ENCODE measurements at regions not wholly inside any gene's neighbourhood (a gene's known extent, or its start where the extent isn't known, plus 50 kb on each side); places are given as distances from the start of the nearest gene placed in this dataset.
"Not testable (repeated sequence)": the region's sequence is repeated elsewhere in the genome, so short reads cannot be mapped to it uniquely, and the experiment has no call there.

- no peak for DNase-seq
Observed at GRCh38 chr6:121695329-121695728, 259.9 kb downstream of the GJA1 start.

DNA sequence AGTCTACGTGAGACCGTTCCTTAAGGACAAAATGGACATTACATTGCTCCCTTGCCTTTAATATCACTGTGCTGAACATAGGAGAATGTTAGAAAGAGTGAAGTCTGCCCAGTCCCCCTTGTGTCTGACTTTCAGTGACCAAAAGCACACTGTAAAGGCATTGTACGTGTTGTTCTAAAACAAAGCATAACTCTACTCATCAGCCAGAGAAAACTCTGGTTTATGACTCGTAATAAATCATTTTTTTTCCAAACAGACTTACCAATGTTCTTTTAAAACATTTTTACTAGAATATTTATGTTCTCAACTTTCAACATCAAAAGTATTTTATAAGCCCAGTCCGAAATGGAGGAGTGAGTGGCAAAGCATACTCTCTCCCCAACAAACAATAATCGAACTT, 262.5 kb downstream of the GJA1 start:
- no peak for DNase-seq

DNA sequence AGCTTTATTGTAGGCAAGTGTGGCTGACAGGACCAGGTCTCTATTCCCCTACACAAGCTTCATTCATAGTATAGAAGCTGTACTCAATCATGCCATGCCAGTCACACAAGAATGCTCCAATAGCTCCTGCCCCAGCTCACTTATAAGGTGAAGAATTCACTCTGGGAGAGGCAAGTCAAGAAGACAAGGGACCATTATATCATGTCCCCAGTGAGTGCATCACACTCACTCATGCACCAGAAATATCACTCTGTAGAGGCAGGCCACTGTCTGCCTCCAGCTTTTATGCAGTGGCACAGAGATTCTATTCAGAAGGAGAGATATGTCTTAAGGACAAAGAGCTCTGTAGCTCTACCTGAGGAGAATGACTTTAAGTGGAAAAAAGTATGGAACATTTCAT, 263.2 kb downstream of the GJA1 start:
- DNase-seq: no peak

DNA sequence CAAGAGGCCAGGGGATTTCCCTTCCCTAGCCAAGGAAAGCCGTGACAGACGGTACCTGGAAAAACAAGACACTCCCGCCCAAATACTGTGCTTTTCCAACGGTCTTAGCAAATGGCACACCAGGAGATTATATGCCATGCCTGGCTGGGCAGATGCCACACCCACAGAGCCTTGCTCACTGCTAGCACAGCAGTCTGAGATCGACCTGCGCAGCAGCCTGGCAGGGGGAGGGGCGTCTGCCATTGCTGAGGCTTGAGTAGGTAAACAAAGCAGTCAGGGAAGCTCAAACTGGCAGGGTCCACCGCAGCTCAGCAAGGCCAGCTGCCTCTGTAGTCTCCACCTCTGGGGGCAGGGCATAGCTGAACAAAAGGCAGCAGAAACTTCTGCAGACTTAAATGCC, 267.7 kb downstream of the GJA1 start:
- not testable (repeated sequence) for DNase-seq

DNA sequence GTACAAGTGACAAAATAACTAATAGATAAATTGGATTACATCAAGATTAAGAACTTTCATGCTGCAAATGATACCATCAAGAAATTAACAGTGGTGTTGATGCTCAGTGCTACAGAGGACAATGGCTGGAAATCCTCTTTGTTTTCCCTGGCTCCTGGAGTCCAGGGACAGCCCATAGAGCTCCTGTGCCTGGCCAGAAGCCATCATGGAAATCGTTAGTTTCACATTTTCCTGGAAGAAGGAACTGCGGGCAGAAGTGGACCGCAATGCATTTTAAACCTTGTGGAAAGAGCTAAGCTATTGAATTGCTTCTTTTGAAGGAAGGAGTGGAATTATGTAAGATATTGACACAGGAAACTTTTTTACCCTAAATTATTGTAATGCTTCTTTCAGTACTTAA, 276.0 kb downstream of the GJA1 start:
- no peak for DNase-seq

DNA sequence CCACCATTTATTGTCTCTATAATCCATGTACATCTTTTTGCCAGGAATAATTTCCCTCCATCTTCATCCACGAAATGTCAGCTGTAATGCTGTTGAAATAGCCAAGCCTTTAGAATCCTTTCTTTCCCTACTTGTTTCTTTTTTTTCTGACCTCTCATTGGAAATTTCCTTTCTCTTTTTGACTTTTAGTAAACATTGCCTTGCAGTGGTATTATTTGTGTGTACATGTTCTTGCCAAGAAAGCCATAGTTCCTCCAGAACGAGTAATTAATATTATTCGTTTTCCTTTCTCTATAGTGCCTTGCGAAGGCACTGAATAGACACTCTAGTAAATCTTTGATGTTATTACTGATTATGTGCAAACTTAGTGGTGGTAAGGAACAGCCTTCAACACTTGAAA, 282.2 kb downstream of the GJA1 start:
- DNase-seq: no peak

DNA sequence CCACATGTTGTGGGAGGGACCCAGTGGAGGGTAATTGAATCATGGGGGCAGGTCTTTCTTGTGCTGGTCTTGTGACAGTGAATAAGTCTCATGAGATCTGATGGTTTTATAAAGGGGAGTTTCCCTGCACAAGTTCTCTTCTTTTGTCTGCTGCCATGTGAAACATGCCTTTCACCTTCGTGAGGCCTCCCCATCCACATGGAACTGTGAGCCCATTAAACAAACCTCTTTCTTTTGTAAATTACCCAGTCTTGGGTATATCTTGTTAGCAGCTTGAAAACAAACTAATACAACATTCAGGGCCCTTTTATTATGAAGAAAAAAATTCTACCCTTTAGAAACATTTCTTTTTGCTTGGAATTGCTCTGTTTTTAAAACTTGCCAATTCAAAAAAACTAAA, 285.4 kb downstream of the GJA1 start:
- DNase-seq: not testable (repeated sequence)

GRCh38 chr6:121723623-121724022, 288.2 kb downstream of the GJA1 start:
- no peak for DNase-seq

DNA sequence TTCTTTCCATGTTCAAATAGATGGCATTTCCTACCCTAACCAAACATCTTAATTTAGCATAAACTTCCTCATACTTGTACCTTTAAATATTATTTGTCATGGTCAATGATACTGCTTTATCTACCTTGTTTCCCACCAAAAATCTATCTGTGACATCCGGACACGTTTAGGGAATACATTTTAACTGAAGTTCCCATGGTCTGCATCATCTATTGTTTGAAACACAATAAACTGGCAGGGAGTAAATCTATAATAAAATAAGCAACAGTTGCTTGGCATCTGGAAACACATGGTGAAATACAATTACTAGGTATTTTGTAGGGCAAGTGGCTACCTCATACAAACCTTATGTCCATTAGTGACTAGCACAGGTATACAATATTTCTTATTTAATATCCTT, 289.1 kb downstream of the GJA1 start:
- DNase-seq: no peak

- no peak for DNase-seq
Observed at GRCh38 chr6:121726596-121726995, 291.1 kb downstream of the GJA1 start.

GRCh38 chr6:121730616-121731015, 295.2 kb downstream of the GJA1 start:
- DNase-seq: no peak

DNA sequence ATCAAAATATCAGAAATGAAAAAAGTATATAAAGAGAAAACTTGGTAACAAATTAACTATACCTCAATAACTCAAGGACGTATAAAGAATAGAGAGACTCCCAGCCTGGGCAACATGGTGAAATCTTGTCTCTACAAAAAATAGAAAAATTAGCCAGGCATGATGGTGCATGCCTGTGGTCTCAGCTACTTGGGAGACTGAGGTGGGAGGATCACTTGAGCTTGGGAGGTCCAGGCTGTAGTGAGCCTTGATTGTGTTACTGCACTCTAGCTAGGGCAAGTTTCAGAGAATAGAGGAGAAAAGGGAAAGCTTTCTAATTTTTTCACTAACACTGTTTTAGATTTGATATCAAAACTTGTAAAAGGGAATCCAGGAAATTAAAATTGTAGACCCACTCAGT, 295.9 kb downstream of the GJA1 start:
- DNase-seq: no peak

GRCh38 chr6:121732641-121733040, 297.2 kb downstream of the GJA1 start:
- no peak for DNase-seq

- DNase-seq: no peak
Observed at GRCh38 chr6:121733234-121733633, 297.8 kb downstream of the GJA1 start.

- DNase-seq: not testable (repeated sequence)
Observed at GRCh38 chr6:121740188-121740587, 304.7 kb downstream of the GJA1 start.

- DNase-seq: no peak
Observed at GRCh38 chr6:121743691-121744090, 308.2 kb downstream of the GJA1 start.

- no peak for DNase-seq
Observed at GRCh38 chr6:121748376-121748775, 312.9 kb downstream of the GJA1 start.

DNA sequence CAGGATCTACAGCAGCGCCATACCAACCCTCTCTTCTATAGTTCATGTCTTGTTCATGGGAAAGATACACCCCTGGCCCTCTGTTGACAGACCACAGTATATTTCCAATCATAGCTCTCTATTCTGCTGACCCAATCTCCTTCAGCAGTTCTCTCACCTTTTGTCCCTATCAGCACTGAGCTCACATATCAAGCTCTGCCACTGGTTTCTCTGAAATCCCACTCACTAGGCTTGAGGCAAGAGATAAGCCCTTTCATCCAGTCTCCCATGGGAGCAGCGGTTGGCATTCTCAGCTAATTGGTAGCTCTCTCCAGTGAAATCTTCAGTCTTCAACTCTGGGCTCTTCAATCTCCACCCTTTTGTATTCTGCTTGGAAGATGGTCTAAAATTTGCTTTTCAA, 313.4 kb downstream of the GJA1 start:
- DNase-seq: no peak

DNA sequence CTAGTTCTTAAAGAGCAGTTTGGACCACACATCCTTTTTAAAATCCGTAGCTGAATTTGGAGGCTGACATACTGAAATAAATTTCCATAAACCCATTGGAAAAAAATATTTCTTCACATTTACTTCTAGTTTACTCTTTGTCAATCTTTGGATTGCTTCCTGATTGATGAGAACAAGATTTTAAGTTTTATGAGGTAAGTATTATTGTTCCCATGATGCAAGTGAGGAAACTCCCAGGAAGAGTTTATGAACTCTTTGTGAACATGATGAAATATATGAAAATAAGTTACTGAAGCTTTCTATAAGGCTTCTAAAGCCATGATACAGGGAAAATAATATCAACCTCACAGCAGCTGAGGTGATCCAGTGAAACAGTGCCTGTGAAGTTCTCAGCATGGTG, 320.0 kb downstream of the GJA1 start:
- no peak for DNase-seq

DNA sequence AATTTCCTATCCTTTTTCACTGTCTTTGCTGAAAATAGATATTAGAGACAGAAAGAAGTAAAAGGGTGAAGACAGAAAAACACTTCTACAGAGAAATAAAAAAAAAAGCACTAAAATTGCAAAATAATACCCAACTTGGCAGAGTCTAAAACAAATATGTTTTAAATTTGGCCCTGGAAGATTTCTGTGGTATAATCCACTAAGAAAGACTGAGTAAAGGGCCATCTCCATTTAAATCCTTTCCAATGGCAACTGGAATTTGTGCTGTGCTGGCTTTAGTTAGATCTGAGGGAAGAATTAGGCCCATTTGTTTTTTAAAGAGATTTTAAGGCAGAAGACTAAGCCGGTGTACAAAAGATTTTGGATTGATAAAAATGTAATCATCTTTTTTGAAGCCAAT, 321.2 kb downstream of the GJA1 start:
- no peak for DNase-seq

DNA sequence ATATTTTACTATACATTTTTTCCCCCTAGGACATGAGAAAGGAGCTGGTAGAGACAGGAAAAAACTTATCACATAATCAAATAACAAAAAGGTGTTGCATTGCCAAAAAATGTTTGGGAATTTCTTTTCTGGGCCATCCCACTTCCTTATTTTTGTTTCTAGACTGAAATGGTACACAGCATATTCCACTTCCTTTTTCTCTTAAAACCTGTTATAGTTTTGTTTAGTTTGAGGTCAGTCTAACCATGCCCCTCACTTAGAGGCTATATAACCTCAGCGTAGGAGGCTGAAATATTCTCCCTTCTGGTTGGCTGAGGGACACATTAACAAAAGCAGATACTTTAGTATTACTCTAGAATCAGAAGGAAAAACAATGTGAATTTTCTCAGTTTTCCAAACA, 323.9 kb downstream of the GJA1 start:
- no peak for DNase-seq

GRCh38 chr6:121760191-121760590, 324.7 kb downstream of the GJA1 start:
- no peak for DNase-seq

GRCh38 chr6:121760745-121761144, 325.3 kb downstream of the GJA1 start:
- no peak for DNase-seq

DNA sequence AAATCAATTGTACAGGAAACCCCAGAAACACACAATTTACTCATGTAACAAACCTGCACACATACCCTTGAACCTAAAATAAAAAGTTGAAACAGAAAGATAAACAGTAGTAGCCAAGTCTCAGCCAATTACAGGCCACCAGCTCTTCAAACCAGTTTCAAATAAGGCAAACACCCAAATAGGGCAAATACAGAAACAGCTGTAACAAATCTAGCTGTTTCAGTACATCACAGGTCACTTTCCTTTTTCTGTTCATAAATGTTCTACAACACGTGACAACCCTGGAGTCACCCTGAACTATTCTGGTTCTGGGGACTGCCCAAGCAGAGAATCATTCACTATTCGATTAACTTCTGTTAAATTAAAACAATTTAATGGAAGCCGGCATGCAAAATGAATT, 329.0 kb downstream of the GJA1 start:
- DNase-seq: no peak

GRCh38 chr6:121765060-121765459, 329.6 kb downstream of the GJA1 start:
- DNase-seq: no peak

DNA sequence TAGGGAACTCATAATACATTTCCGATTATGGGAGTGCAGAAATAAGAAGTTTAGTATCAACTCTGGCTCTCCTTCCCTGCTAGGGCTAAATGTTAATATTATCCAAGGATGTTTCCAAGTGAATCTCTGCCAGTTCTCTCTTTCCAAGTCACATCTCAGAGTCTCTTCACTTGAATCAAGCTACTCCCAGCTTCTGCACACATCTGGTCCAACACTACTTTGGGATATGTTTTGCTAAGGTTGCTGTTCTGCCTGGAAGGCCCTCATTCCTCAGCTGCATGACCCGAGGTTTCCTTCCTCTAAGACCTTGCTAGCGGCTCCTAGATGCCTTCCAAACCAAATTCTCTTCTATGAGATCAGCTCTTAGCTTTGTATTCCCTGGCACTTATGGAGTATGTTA, 331.8 kb downstream of the GJA1 start:
- DNase-seq: no peak
